ENCODE measurements at regions not wholly inside any gene's neighbourhood (a gene's known extent, or its start where the extent isn't known, plus 50 kb on each side); places are given as distances from the start of the nearest gene placed in this dataset.

DNA sequence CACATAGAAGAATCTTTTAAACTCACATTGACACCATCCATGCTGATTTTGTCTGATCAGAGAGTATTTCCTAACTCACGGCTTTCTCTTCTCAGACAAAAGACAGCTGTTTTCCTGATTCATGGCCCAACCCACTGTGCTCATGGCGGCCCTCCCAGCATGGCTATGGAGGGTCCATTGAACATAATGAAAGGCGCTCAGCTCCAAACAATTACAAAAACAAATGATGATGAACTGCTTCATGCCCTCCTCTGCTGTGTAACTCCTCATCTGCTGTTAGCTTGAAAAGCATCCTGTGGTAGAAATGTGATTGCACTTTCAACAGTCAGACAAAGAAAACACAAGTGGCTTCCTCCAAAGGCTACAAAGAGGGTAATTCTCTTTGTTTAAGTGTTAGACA, 673.8 kb downstream of the PRELID2 start:
- DNase-seq, result no peak
- Histone ChIP-seq H3K4me3 (no peak overlapping the region), H3K27ac (no peak overlapping the region), H3K36me3 (no peaks in the 10 kb centered on the region), H3K4me1 (no peaks in the 10 kb centered on the region), H3K27me3 (no peaks in the 10 kb centered on the region), H3K9me3 (no peaks in the 10 kb centered on the region)
- TF ChIP-seq EP300 (IDR thresholded peaks at IDR 0.05) (no peak), POLR2AphosphoS5 (IDR thresholded peaks at IDR 0.05) (no peak), POLR2A (IDR thresholded peaks at IDR 0.05) (no peak)
- TF ChIP-seq, protein P1, sequence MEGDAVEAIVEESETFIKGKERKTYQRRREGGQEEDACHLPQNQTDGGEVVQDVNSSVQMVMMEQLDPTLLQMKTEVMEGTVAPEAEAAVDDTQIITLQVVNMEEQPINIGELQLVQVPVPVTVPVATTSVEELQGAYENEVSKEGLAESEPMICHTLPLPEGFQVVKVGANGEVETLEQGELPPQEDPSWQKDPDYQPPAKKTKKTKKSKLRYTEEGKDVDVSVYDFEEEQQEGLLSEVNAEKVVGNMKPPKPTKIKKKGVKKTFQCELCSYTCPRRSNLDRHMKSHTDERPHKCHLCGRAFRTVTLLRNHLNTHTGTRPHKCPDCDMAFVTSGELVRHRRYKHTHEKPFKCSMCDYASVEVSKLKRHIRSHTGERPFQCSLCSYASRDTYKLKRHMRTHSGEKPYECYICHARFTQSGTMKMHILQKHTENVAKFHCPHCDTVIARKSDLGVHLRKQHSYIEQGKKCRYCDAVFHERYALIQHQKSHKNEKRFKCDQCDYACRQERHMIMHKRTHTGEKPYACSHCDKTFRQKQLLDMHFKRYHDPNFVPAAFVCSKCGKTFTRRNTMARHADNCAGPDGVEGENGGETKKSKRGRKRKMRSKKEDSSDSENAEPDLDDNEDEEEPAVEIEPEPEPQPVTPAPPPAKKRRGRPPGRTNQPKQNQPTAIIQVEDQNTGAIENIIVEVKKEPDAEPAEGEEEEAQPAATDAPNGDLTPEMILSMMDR (IDR thresholded peaks at IDR 0.05), result no peak
- 65 to 80% (median 67%) methylated on average over 3 of the region's 3 CpGs for WGBS, 5 donors
- intact Hi-C loops (cut with DNase I; ENCODE audit: low total_unique reads), result no loop called here

DNA sequence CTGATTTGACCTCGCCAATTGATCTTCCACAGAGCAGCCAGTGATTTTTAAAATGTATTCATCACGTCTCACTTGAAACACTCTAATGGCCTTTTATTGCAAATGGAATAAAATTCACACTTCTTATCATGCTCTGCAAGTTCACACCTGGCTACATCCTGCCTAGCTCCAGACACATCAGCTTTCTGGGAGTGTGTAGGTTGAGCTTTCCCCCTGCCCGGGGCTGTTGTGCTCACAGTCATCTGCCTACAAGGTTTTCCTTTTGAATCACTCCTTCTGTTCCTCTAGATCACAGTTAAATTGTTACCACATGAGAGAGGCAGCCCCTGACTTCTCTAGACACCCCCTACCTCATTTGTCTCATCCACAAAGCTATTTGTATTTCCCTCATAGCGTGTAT, 674.5 kb downstream of the PRELID2 start:
- 66 to 80% (median 76%) methylated on average over 4 of the region's 4 CpGs for WGBS, 5 donors
- Histone ChIP-seq H3K36me3 (no peaks in the 10 kb centered on the region), H3K4me3 (no peak overlapping the region), H3K4me1 (no peaks in the 10 kb centered on the region), H3K9me3 (no peaks in the 10 kb centered on the region), H3K27me3 (no peaks in the 10 kb centered on the region), H3K27ac (no peak overlapping the region)
- no peak for DNase-seq
- TF ChIP-seq POLR2AphosphoS5 (IDR thresholded peaks at IDR 0.05) (no peak), POLR2A (IDR thresholded peaks at IDR 0.05) (no peak), EP300 (IDR thresholded peaks at IDR 0.05) (no peak)
- TF ChIP-seq, protein P1 (IDR thresholded peaks at IDR 0.05), result no peak
- intact Hi-C loops (cut with DNase I; ENCODE audit: low total_unique reads), result no loop called here

DNA sequence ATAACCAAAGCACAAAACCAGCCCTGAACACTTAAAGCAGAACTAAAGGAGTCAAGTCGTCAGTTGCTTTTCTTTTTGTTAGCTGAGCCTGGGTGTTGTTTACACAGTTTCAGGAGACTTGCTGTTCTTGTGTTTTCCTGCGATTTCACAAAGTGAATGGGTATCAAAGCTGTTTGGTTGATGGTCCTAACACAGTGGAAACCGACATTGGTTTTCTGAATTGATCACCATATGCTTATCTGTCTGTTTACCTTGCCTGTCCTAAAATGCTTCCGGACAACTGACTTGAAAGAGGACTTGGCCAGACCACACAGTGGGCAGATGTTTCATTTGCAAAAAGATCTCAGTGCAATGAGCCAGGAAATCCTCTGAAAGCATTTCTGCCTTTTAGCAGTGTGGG, 676.4 kb downstream of the PRELID2 start:
- 16 to 27% (median 23%) methylated on average over 4 of the region's 4 CpGs for WGBS, 5 donors
- H3K9me3 ChIP-seq, result no peaks in the 10 kb centered on the region
- H3K4me3 ChIP-seq, result no peak overlapping the region
- TF ChIP-seq, protein P1 (IDR thresholded peaks at IDR 0.05), result no peak
- no peak for TF ChIP-seq EP300 (IDR thresholded peaks at IDR 0.05)
- TF ChIP-seq POLR2AphosphoS5 (IDR thresholded peaks at IDR 0.05), result no peak
- no peak for TF ChIP-seq POLR2A (IDR thresholded peaks at IDR 0.05)
- no peaks in the 10 kb centered on the region for H3K4me1 ChIP-seq
- DNase-seq, result peak in 1 of 2 donors; percentile 23
- intact Hi-C loops (cut with DNase I; ENCODE audit: low total_unique reads), result no loop called here
- no peaks in the 10 kb centered on the region for H3K27me3 ChIP-seq
- H3K36me3 ChIP-seq, result no peaks in the 10 kb centered on the region
- no peak overlapping the region for H3K27ac ChIP-seq

DNA sequence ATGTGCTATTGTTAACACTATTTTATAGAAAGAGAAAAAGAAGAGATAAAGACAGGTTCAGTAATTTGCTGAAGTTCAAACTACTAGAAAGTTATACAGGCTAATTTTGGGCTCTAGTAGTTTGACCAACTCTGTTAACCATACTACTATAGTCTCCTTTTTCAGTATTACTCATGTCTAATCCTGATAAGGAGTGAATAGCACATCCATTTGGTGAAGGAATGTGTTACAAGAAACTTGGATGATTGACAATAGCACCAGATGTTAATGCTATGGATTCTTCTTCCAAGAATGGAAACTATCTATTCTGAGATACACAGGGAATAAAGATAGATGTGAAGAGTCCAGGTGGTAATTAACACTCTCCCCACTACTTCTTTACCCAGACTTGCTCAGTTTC, 677.3 kb downstream of the PRELID2 start:
- Histone ChIP-seq H3K9me3 (no peaks in the 10 kb centered on the region), H3K27me3 (no peaks in the 10 kb centered on the region), H3K4me1 (no peaks in the 10 kb centered on the region), H3K4me3 (no peak overlapping the region), H3K36me3 (no peaks in the 10 kb centered on the region), H3K27ac (no peak overlapping the region)
- intact Hi-C loops (cut with DNase I; ENCODE audit: low total_unique reads), result no loop called here
- DNase-seq, result no peak
- TF ChIP-seq POLR2AphosphoS5 (IDR thresholded peaks at IDR 0.05), result no peak
- no peak for TF ChIP-seq POLR2A (IDR thresholded peaks at IDR 0.05)
- TF ChIP-seq, protein P1 (IDR thresholded peaks at IDR 0.05), result no peak
- TF ChIP-seq EP300 (IDR thresholded peaks at IDR 0.05), result no peak

All from stomach (tissue), 8 donors.